H54 (cell line): ENCODE measurements at regions not wholly inside any gene's neighbourhood (a gene's known extent, or its start where the extent isn't known, plus 50 kb on each side); places are given as distances from the start of the nearest gene placed in this dataset.
"Not testable (repeated sequence)": the region's sequence is repeated elsewhere in the genome, so short reads cannot be mapped to it uniquely, and the experiment has no call there.

ENCODE experiments used
- DNase-seq: peaks from one replicate; pipeline ENCODE4 v3.0.0; 2011; ENCODE audit warnings: low spot score, mixed read lengths; ENCODE audit not compliant: insufficient read length
- FAIRE-seq: peaks from 3 replicates; lab custom pipeline; 2011; peaks lifted over from hg19 to GRCh38; lab: Jason Lieb, UNC
- POLR2A ChIP-seq: IDR thresholded peaks from 2 replicates; pipeline ENCODE4 v1.6.1; 2011; ENCODE audit warnings: low read depth, mild to moderate bottlenecking, low read length

DNA sequence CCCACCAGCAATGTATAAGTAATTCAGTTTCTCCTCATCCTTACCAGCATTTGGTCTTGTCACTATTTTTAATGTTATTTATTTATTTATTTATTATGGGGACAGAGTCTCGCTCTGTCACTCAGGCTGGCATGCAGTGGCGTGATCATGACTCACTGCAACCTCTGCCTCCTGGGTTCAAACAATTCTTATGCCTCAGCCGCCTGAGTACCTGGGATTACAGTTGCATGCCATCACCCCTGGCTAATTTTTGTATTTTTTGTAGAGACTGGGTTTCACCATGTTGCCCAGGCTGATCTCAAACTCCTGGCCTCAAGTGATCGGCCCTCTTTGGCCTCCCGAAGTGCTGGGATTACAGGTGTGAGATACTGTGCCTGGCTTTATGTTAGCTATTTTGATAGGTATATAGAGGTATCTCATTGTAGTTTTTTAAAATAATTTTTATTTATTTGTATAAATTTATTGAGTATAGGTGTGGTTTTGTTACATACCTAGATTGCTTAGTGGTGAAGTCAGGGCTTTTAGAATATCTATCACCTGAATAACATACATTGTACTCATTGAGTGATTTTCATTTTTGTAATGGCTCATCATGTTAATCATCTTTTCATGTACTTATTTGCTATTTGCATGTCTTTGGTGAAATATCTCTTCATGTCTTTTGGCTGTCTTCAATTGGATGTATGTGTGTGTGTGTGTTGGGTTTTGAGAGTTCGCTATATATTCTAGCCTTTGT lies 53.3 kb downstream of the TANC2 start:
- FAIRE-seq (no peak), DNase-seq (no peak)
- TF ChIP-seq POLR2A: no peak

DNA sequence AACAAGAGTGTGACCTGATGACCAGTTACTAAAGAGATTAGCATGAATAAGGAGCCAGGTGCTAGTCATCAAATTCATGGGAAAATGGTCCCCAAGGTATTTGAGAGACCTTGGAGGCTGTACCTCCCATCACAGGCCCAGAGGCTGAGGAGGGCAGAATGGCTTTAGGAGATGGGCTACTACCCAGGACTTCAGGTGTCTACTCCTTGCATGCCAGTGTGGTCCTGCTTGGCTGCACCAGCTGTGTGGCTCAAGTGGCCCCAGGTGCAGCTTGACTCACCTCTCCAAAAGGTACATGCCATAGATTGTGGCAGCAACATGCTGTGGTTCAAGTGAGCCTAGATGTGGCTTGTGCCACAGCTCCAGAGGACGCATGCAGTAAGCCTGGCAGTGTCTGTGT lies 56.5 kb downstream of the TANC2 start:
- no peak for FAIRE-seq

DNA sequence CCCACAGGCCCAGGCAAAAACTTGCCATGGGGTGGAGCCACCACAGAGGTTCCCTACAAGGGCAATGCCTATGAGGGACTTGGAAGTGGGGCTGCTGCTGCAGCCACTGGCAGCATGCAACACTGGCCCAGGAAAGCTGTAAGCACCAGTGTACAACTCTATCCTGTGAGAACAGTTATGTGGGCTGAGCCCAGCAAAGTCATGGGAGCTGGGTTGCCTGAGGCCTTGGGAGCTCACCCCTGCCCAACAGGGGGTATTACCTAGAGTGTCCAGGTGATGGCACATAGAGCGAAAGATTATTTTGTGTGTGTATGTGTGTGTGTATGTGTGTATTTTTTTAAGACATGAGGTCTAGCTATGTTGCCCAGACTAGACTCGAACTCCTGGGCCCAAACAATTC lies 57.0 kb downstream of the TANC2 start:
- no peak for TF ChIP-seq POLR2A
- DNase-seq (no peak), FAIRE-seq (no peak)

More for the DNA sequence above, 56.5 kb downstream of the TANC2 start:
- no peak for DNase-seq
- no peak for TF ChIP-seq POLR2A

- DNase-seq (no peak), FAIRE-seq (no peak)
- no peak for TF ChIP-seq POLR2A
Observed at GRCh38 chr17:63024201-63024600, 58.2 kb downstream of the TANC2 start.

DNA sequence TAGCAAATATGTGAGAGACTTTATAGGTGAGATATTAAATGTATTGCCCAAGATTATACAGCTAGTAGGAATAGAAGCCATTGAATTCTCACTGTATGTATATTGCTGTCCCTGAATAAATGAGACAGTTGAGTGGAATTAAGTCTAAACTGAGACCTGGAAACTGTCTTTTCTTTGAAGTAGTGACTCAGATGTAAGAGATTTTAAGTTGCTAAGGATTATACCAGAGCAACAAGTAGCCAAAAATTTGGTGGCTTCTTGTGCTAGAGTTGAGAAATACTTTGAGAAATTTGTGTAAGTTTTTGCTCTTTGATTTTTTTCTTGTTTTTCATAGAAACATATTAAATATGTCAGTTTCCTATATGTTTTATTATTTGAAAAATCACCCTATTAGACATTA lies 58.7 kb downstream of the TANC2 start:
- no peak for TF ChIP-seq POLR2A
- FAIRE-seq (no peak), DNase-seq (no peak)

GRCh38 chr17:63025637-63026036 lies 59.6 kb downstream of the TANC2 start:
- FAIRE-seq, DNase-seq: not testable (repeated sequence)

DNA sequence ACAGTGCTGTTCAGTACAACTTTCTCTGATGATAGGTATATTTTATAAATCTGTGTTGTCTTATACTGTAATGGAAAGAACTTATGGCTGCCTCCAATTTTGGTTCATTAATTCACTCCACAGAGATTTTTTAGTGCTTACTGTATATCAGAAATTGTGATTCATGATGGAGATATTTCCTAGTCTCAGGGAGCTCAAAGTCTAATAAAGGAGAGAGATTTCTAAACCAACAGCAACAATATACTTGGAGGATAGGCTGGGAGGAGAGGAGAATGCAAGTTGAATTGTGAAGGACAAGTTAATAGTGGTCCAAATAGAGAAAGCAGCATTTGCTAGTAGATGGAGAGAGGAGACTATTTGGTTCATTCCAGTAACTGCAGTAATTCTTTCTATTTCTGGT lies 63.5 kb downstream of the TANC2 start:
- DNase-seq: no peak
- TF ChIP-seq POLR2A: no peak

GRCh38 chr17:63032142-63032541 lies 66.1 kb downstream of the TANC2 start:
- TF ChIP-seq POLR2A: no peak
- DNase-seq: no peak
- no peak for FAIRE-seq

More for the DNA sequence above, 63.5 kb downstream of the TANC2 start:
- peak; percentile 97 for FAIRE-seq

GRCh38 chr17:63033142-63033541 lies 67.1 kb downstream of the TANC2 start:
- DNase-seq: no peak

DNA sequence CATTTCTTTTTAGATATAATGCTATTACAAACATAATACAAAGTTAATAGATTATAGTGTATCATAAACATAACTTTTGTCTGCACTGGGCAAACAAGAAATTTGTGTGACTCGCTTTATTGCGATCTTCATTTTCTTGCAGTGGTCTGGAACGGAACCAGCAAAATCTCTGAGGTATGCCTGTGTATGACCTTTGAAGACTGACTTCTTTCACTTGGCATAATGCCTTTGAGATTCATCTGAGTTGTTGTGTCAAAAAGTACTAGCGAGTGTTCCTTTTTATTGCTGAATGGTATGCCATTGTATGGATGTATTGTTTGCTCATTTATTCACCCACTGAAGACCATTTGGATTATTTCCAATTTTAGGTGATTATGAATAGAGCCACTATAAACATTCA lies 69.2 kb downstream of the TANC2 start:
- TF ChIP-seq POLR2A: no peak
- DNase-seq (no peak), FAIRE-seq (peak; percentile 93)

More at GRCh38 chr17:63033142-63033541, 67.1 kb downstream of the TANC2 start:
- TF ChIP-seq POLR2A: no peak
- no peak for FAIRE-seq

- TF ChIP-seq POLR2A: no peak
- DNase-seq: no peak
- no peak for FAIRE-seq
Observed at GRCh38 chr17:63035695-63036094, 69.7 kb downstream of the TANC2 start.

DNA sequence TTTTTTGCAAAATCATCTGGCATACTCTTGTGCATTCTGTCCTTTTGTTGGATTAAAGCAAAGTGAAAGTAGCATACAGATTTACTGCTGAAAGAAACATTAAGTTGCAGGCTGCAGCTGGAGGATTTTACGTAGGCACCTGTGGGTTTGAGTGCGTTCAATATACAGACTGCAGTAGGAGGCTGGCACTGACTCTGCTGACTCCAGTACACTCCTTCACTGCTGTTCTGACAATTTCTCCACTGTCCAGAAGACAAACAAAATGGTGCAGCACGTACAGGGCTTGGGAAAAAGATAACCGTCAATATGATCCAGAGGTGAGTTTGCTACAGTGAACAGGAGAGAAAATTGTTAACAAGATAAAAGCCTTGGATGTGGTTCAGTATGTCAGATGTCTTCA lies 73.3 kb downstream of the TANC2 start:
- DNase-seq: no peak
- TF ChIP-seq POLR2A: no peak
- FAIRE-seq: peak; percentile 80

- TF ChIP-seq POLR2A: no peak
- peak; percentile 13 for DNase-seq
- peak; percentile 100 for FAIRE-seq
Observed at GRCh38 chr17:63039899-63040602, 74.0 kb downstream of the TANC2 start.

GRCh38 chr17:63040816-63041215 lies 74.8 kb downstream of the TANC2 start:
- DNase-seq (no peak), FAIRE-seq (no peak)
- TF ChIP-seq POLR2A: no peak

DNA sequence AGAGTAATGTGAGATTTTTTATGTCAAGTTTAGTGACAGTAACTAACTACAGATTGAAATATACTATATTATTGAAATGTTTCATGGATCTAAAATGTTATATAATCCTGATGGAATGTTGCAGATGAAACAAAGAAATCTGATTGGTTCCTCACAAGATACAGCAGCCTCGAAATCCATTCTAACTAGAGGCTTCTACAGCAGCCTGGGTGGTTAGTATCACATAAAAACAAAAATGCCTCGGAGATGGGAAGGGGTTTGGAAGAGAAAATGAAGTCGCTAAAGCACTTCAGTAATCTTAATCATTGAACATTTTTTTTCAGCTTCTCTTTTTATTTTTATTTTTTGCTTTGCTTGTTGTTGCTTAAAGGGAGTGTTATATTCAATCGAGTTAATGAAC lies 75.2 kb downstream of the TANC2 start:
- no peak for TF ChIP-seq POLR2A
- DNase-seq: no peak
- FAIRE-seq: peak; percentile 6

DNA sequence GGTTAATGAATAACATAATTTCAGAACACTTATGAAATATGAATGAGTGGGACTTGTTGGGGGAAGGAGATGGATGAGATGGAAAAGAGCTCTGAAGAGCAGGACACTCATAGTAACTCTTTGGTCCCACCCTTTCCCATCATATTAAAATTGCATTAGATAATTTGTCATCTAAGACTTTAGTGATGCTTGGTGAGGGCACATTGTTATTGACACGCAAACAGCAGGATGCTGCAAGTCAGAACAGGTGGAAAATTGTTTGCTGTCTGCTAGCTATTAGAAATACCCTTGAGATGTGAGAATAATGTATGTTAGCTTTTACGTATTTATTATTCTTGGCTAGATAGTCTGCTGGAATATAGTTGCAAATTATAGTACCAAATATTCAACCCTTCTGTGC lies 75.7 kb downstream of the TANC2 start:
- TF ChIP-seq POLR2A: no peak
- no peak for FAIRE-seq
- no peak for DNase-seq
